ENCODE measurements at regions not wholly inside any gene's neighbourhood (a gene's known extent, or its start where the extent isn't known, plus 50 kb on each side); places are given as distances from the start of the nearest gene placed in this dataset.

GRCh38 chr2:12059616-12060441 lies 313.4 kb downstream of the LPIN1 start:
- DNase-seq (ENCODE audit: insufficient read length, low spot score), result no peak
- no peak for TF ChIP-seq TAF1 (IDR thresholded peaks at IDR 0.05; ENCODE audit: low read depth, low read length)
- no peak for TF ChIP-seq PAX5 (IDR thresholded peaks at IDR 0.05; ENCODE audit: insufficient read depth, low read length, severe bottlenecking)
- no peak for TF ChIP-seq POLR2A (IDR thresholded peaks at IDR 0.05; ENCODE audit: low read depth, low read length)
- TF ChIP-seq SPI1 (IDR thresholded peaks at IDR 0.05; ENCODE audit: low read depth, low read length), result no peak
- no peak for TF ChIP-seq POLR2AphosphoS5 (IDR thresholded peaks at IDR 0.05; ENCODE audit: low read depth, low read length)
- no peak for TF ChIP-seq POU2F2 (IDR thresholded peaks at IDR 0.05; ENCODE audit: low read depth, low read length)
- FAIRE-seq, result no peak

- no peak for FAIRE-seq
- TF ChIP-seq POU2F2 (IDR thresholded peaks at IDR 0.05; ENCODE audit: low read depth, low read length) (no peak), POLR2A (IDR thresholded peaks at IDR 0.05; ENCODE audit: low read depth, low read length) (no peak), PAX5 (IDR thresholded peaks at IDR 0.05; ENCODE audit: insufficient read depth, low read length, severe bottlenecking) (no peak), POLR2AphosphoS5 (IDR thresholded peaks at IDR 0.05; ENCODE audit: low read depth, low read length) (no peak), TAF1 (IDR thresholded peaks at IDR 0.05; ENCODE audit: low read depth, low read length) (no peak), SPI1 (IDR thresholded peaks at IDR 0.05; ENCODE audit: low read depth, low read length) (no peak)
- no peak for DNase-seq (ENCODE audit: insufficient read length, low spot score)
Measured at GRCh38 chr2:12060886-12061285, 314.5 kb downstream of the LPIN1 start.

DNA sequence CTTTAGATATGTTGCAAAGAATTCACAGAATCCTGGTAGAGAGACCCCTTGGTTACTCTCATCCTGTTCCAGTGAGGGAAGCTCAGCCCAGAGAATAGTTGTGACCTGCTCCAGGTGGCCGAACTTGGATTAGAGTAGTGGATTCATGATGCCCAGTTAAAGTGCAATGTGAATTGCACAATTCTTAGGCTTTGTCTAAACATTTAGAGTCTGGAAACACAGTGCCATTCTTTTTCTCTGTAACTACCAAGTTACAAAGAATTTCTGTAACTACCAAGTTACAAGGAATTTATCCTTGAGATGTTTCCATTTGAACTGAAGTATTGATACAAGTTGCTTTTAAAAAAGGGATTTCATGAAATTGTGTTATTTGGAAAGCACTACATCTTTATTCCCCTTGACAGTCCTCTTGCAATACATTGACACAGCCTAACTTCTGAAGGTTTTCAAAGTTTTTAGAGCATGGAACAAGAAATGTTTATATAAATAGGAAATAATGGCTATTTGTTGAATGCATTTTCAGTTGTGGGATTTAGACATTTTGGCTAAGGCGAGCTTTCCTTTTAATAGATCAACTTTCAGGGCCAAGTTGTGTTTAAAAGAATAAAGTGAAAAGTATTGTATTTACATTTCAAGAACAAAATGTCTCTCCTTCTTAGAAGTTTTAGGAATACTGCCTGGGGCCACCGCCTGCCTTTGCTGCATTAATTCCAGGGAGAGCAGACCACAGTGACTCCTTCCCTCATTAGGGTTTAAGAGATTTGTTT lies 315.0 kb downstream of the LPIN1 start:
- no peak for TF ChIP-seq POLR2A (IDR thresholded peaks at IDR 0.05; ENCODE audit: low read depth, low read length)
- TF ChIP-seq PAX5 (IDR thresholded peaks at IDR 0.05; ENCODE audit: insufficient read depth, low read length, severe bottlenecking), result no peak
- TF ChIP-seq POLR2AphosphoS5 (IDR thresholded peaks at IDR 0.05; ENCODE audit: low read depth, low read length), result no peak
- no peak for TF ChIP-seq POU2F2 (IDR thresholded peaks at IDR 0.05; ENCODE audit: low read depth, low read length)
- TF ChIP-seq TAF1 (IDR thresholded peaks at IDR 0.05; ENCODE audit: low read depth, low read length), result no peak
- no peak for TF ChIP-seq SPI1 (IDR thresholded peaks at IDR 0.05; ENCODE audit: low read depth, low read length)
- FAIRE-seq (no peak), DNase-seq (ENCODE audit: insufficient read length, low spot score) (no peak)

- no peak for TF ChIP-seq TAF1 (IDR thresholded peaks at IDR 0.05; ENCODE audit: low read depth, low read length)
- no peak for TF ChIP-seq SPI1 (IDR thresholded peaks at IDR 0.05; ENCODE audit: low read depth, low read length)
- TF ChIP-seq POLR2A (IDR thresholded peaks at IDR 0.05; ENCODE audit: low read depth, low read length), result no peak
- TF ChIP-seq PAX5 (IDR thresholded peaks at IDR 0.05; ENCODE audit: insufficient read depth, low read length, severe bottlenecking), result no peak
- TF ChIP-seq POLR2AphosphoS5 (IDR thresholded peaks at IDR 0.05; ENCODE audit: low read depth, low read length), result no peak
- no peak for TF ChIP-seq POU2F2 (IDR thresholded peaks at IDR 0.05; ENCODE audit: low read depth, low read length)
- no peak for DNase-seq (ENCODE audit: insufficient read length, low spot score)
- no peak for FAIRE-seq
Measured at GRCh38 chr2:12062053-12062395, 315.6 kb downstream of the LPIN1 start.

- DNase-seq (ENCODE audit: insufficient read length, low spot score) (no peak), FAIRE-seq (peak; percentile 28)
- no peak for TF ChIP-seq PAX5 (IDR thresholded peaks at IDR 0.05; ENCODE audit: insufficient read depth, low read length, severe bottlenecking)
- TF ChIP-seq POU2F2 (IDR thresholded peaks at IDR 0.05; ENCODE audit: low read depth, low read length), result no peak
- no peak for TF ChIP-seq POLR2AphosphoS5 (IDR thresholded peaks at IDR 0.05; ENCODE audit: low read depth, low read length)
- TF ChIP-seq POLR2A (IDR thresholded peaks at IDR 0.05; ENCODE audit: low read depth, low read length), result no peak
- no peak for TF ChIP-seq SPI1 (IDR thresholded peaks at IDR 0.05; ENCODE audit: low read depth, low read length)
- no peak for TF ChIP-seq TAF1 (IDR thresholded peaks at IDR 0.05; ENCODE audit: low read depth, low read length)
Measured at GRCh38 chr2:12063210-12063609, 316.8 kb downstream of the LPIN1 start.

DNA sequence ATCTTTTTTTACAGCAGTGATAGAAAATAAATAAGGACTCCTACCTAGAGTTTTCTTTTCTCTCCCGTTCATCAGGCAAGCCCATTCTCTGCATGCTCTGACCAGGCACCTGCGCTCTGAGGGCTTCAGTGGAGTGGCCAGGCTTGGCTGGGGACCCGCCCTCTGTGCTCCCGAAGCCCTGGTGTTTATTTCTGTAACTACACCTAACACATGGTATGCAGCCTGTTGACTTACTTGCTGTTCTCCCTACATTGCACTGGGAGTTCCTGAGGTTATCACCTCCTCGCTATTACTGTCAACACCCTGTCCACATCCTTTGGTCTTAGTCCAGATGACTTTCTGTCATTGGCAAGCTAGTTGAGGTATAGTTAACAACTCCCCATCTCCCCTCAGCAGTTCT lies 317.7 kb downstream of the LPIN1 start:
- DNase-seq (ENCODE audit: insufficient read length, low spot score), result no peak
- TF ChIP-seq POLR2A (IDR thresholded peaks at IDR 0.05; ENCODE audit: low read depth, low read length) (no peak), PAX5 (IDR thresholded peaks at IDR 0.05; ENCODE audit: insufficient read depth, low read length, severe bottlenecking) (no peak), SPI1 (IDR thresholded peaks at IDR 0.05; ENCODE audit: low read depth, low read length) (no peak), POU2F2 (IDR thresholded peaks at IDR 0.05; ENCODE audit: low read depth, low read length) (no peak), POLR2AphosphoS5 (IDR thresholded peaks at IDR 0.05; ENCODE audit: low read depth, low read length) (no peak), TAF1 (IDR thresholded peaks at IDR 0.05; ENCODE audit: low read depth, low read length) (no peak)
- FAIRE-seq, result no peak

GRCh38 chr2:12066116-12066515 lies 319.7 kb downstream of the LPIN1 start:
- DNase-seq (ENCODE audit: insufficient read length, low spot score) (no peak), FAIRE-seq (no peak)
- no peak for TF ChIP-seq POU2F2 (IDR thresholded peaks at IDR 0.05; ENCODE audit: low read depth, low read length)
- TF ChIP-seq POLR2A (IDR thresholded peaks at IDR 0.05; ENCODE audit: low read depth, low read length), result no peak
- no peak for TF ChIP-seq POLR2AphosphoS5 (IDR thresholded peaks at IDR 0.05; ENCODE audit: low read depth, low read length)
- no peak for TF ChIP-seq PAX5 (IDR thresholded peaks at IDR 0.05; ENCODE audit: insufficient read depth, low read length, severe bottlenecking)
- TF ChIP-seq SPI1 (IDR thresholded peaks at IDR 0.05; ENCODE audit: low read depth, low read length), result no peak
- TF ChIP-seq TAF1 (IDR thresholded peaks at IDR 0.05; ENCODE audit: low read depth, low read length), result no peak

DNA sequence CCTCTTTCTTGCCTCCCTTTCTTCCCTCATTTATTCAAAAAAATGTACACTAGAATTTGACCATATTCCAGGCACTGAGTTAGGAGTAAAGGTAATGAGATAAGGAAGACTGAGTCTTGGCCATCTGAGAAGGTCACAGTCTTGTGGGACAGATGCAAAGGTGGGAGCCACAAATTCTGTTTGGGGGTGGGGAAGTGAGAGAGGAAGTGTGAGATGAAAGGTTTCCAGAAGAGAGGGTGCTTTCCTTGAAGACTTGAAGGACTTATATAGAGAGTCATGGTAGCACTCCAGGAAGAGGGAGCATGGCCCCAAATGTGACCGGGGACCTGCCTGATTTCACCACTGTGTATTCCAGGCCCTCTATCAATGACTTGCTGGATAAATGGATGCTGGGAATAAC lies 320.6 kb downstream of the LPIN1 start:
- TF ChIP-seq POLR2AphosphoS5 (IDR thresholded peaks at IDR 0.05; ENCODE audit: low read depth, low read length), result no peak
- no peak for TF ChIP-seq POLR2A (IDR thresholded peaks at IDR 0.05; ENCODE audit: low read depth, low read length)
- no peak for TF ChIP-seq TAF1 (IDR thresholded peaks at IDR 0.05; ENCODE audit: low read depth, low read length)
- peak; percentile 79 for TF ChIP-seq SPI1 (IDR thresholded peaks at IDR 0.05; ENCODE audit: low read depth, low read length)
- no peak for TF ChIP-seq POU2F2 (IDR thresholded peaks at IDR 0.05; ENCODE audit: low read depth, low read length)
- no peak for TF ChIP-seq PAX5 (IDR thresholded peaks at IDR 0.05; ENCODE audit: insufficient read depth, low read length, severe bottlenecking)
- DNase-seq (ENCODE audit: insufficient read length, low spot score) (no peak), FAIRE-seq (no peak)
